ENCODE measurements at regions not wholly inside any gene's neighbourhood (a gene's known extent, or its start where the extent isn't known, plus 50 kb on each side); places are given as distances from the start of the nearest gene placed in this dataset.

GRCh38 chr14:48973151-48973550 lies 613.0 kb downstream of the RPS29 start:
- no peak for DNase-seq

GRCh38 chr14:48970943-48971342 lies 615.2 kb downstream of the RPS29 start:
- DNase-seq, result no peak

- DNase-seq, result no peak
These were observed 618.8 kb downstream of the RPS29 start for GRCh38 chr14:48967419-48967818.

- DNase-seq, result no peak
These were observed 622.9 kb downstream of the RPS29 start for GRCh38 chr14:48963231-48963790.

- DNase-seq, result no peak
These were observed 628.7 kb downstream of the RPS29 start for GRCh38 chr14:48957486-48957885.

GRCh38 chr14:48955857-48956256 lies 630.3 kb downstream of the RPS29 start:
- no peak for DNase-seq

GRCh38 chr14:48954446-48954845 lies 631.7 kb downstream of the RPS29 start:
- no peak for DNase-seq

GRCh38 chr14:48944809-48945208 lies 641.4 kb downstream of the RPS29 start:
- DNase-seq, result no peak

GRCh38 chr14:48943913-48944312 lies 642.3 kb downstream of the RPS29 start:
- no peak for DNase-seq

- DNase-seq, result no peak
These were observed 648.5 kb downstream of the RPS29 start for GRCh38 chr14:48937541-48938195.

GRCh38 chr14:48936849-48937248 lies 649.3 kb downstream of the RPS29 start:
- DNase-seq, result no peak

GRCh38 chr14:48936362-48936761 lies 649.8 kb downstream of the RPS29 start:
- DNase-seq, result no peak

GRCh38 chr14:48925184-48925583 lies 661.0 kb downstream of the RPS29 start:
- DNase-seq, result no peak

GRCh38 chr14:48914921-48915320 lies 671.3 kb downstream of the RPS29 start:
- DNase-seq, result no peak

- no peak for DNase-seq
These were observed 671.8 kb downstream of the RPS29 start for GRCh38 chr14:48914382-48914781.

GRCh38 chr14:48900565-48900964 lies 685.6 kb downstream of the RPS29 start:
- no peak for DNase-seq

GRCh38 chr14:48890333-48890732 lies 695.8 kb downstream of the RPS29 start:
- no peak for DNase-seq

GRCh38 chr14:48876806-48877340 lies 709.3 kb downstream of the RPS29 start:
- DNase-seq, result no peak

- DNase-seq, result no peak
These were observed 711.5 kb downstream of the RPS29 start for GRCh38 chr14:48874711-48875110.

GRCh38 chr14:48857366-48857765 lies 728.8 kb downstream of the RPS29 start:
- DNase-seq, result no peak

GRCh38 chr14:48853159-48853558 lies 733.0 kb downstream of the RPS29 start:
- no peak for DNase-seq

- DNase-seq, result no peak
These were observed 736.3 kb downstream of the RPS29 start for GRCh38 chr14:48849741-48850322.

- DNase-seq, result no peak
These were observed 743.4 kb downstream of the RPS29 start for GRCh38 chr14:48842785-48843184.

- DNase-seq, result no peak
These were observed 760.1 kb downstream of the RPS29 start for GRCh38 chr14:48826058-48826457.

Data from CD4-positive, alpha-beta T cell treated with Interleukin-21 for 1 hour (primary cell).